A549 (cell line): ENCODE measurements at regions not wholly inside any gene's neighbourhood (a gene's known extent, or its start where the extent isn't known, plus 50 kb on each side); places are given as distances from the start of the nearest gene placed in this dataset.

Experiments used
- CEBPB ChIP-seq, 2 experiments: fragments of >200 bp in 1 of 2; sonication (Bioruptor Twin) in 1 of 2; formaldehyde crosslinking in 1 of 2; IDR thresholded peaks; 2 replicates each; pipeline ENCODE4 v1.6.1; 2012 to 2016
- CHD4 ChIP-seq: fragments of 200-600 bp; sonication (generic); IDR thresholded peaks from 2 replicates; pipeline ENCODE4 v1.6.1; 2016; ENCODE audit warnings: antibody characterized with exemption, mild to moderate bottlenecking, borderline replicate concordance
- CTCF ChIP-seq: fragments of >200 bp; sonication (Bioruptor Twin); formaldehyde crosslinking; IDR thresholded peaks from 3 replicates; pipeline ENCODE4 v1.5.1; 2016
- ELK1 ChIP-seq: fragments of 150-350 bp; IDR thresholded peaks from 2 replicates; pipeline ENCODE4 v1.6.1; 2014; ENCODE audit warnings: low read depth, mild to moderate bottlenecking, low read length
- JUNB ChIP-seq: fragments of >200 bp; sonication (Bioruptor Twin); formaldehyde crosslinking; IDR thresholded peaks from 2 replicates; pipeline ENCODE4 v1.6.1; 2016
- MYC ChIP-seq: IDR thresholded peaks from 2 replicates; pipeline ENCODE4 v1.6.1; 2012; ENCODE audit warnings: mild to moderate bottlenecking, inconsistent platforms, low read length, improper control_type of control experiment, borderline replicate concordance
- PBX3 ChIP-seq: IDR thresholded peaks from 2 replicates; pipeline ENCODE4 v1.6.1; 2012
- POLR2A ChIP-seq: IDR thresholded peaks from 2 replicates; pipeline ENCODE4 v1.6.1; 2012; ENCODE audit warnings: mild to moderate bottlenecking, low read length
- POLR2AphosphoS2 ChIP-seq: conservative IDR thresholded peaks from 2 replicates; pipeline ENCODE4 v1.6.1; 2012; ENCODE audit warnings: low read length, improper control_type of control experiment, inconsistent platforms
- REST ChIP-seq: fragments of 200-600 bp; sonication (generic); IDR thresholded peaks from 2 replicates; pipeline ENCODE4 v1.6.1; 2016; ENCODE audit warnings: antibody characterized with exemption, mild to moderate bottlenecking, moderate library complexity
- ZNF302 ChIP-seq: fragments of 250-450 bp; sonication (Bioruptor Pico); IDR thresholded peaks from 2 replicates; pipeline ENCODE4 v1.9.0; 2021; ENCODE audit warnings: inconsistent platforms, mild to moderate bottlenecking, moderate library complexity
- TF ChIP-seq, protein P1 (sequence below): IDR thresholded peaks from 2 replicates; pipeline ENCODE4 v1.6.1; 2012

DNA sequence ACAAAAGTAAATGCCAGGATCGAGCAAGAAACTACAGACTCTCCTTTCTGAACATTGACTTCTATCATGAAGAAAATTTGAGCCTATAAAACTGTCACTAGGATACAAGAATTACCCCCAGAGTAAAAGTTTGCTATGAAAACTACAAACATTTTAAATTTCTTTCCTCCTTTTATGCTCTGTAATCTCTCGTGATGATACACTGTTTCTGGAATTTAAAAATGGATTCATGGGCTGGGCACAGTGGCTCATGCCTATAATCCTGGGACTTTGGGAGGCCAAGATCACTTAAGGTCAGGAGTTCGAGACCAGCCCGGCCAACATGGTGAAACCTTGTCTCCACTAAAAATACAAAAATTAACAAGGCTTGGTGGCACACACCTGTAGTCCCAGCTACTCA lies 181.3 kb downstream of the ZNF281 start:
- TF ChIP-seq REST (no peak), CTCF (no peak), ELK1 (no peak), POLR2A (no peak), PBX3 (no peak), POLR2AphosphoS2 (no peak), CHD4 (no peak), CEBPB (IDR thresholded peaks at IDR 0.05) (no peak), MYC (no peak), ZNF302 (CRISPR knock-in tag) (no peak), JUNB (no peak)
- TF ChIP-seq, protein P1, sequence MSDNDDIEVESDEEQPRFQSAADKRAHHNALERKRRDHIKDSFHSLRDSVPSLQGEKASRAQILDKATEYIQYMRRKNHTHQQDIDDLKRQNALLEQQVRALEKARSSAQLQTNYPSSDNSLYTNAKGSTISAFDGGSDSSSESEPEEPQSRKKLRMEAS: no peak
